MM.1S (cell line): ENCODE measurements at regions not wholly inside any gene's neighbourhood (a gene's known extent, or its start where the extent isn't known, plus 50 kb on each side); places are given as distances from the start of the nearest gene placed in this dataset.

Source experiments
- CTCF ChIP-seq: fragments of 300-600 bp; sonication (generic); IDR thresholded peaks from 2 replicates; pipeline ENCODE4 v1.5.1; 2016; ENCODE audit warnings: antibody characterized with exemption, low read length, mixed read lengths
- EZH2 ChIP-seq: fragments of 300-600 bp; sonication (generic); optimal IDR thresholded peaks from 2 replicates; pipeline ENCODE3; 2017; ENCODE audit warnings: low read depth, mild to moderate bottlenecking, antibody characterized with exemption, low read length, mixed read lengths
- EZH2phosphoT487 ChIP-seq: fragments of 300-600 bp; sonication (generic); IDR thresholded peaks from 2 replicates; pipeline ENCODE4 v1.6.1; 2018; ENCODE audit warnings: antibody characterized with exemption, low read length

GRCh38 chr9:75669721-75670120, 220.8 kb upstream of the PCSK5 start:
- TF ChIP-seq CTCF (no peak), EZH2 (no peak), EZH2phosphoT487 (no peak)
